KMS-11 (cell line): ENCODE measurements at regions not wholly inside any gene's neighbourhood (a gene's known extent, or its start where the extent isn't known, plus 50 kb on each side); places are given as distances from the start of the nearest gene placed in this dataset.

Experiments used
- H2AFZ ChIP-seq: fragments of 200-600 bp; sonication (generic); 2 replicates; pipeline ENCODE4 v1.6.1; 2016; ENCODE audit warnings: antibody characterized with exemption, mixed run types, low read depth
- H3K27ac ChIP-seq: fragments of 200-600 bp; sonication (generic); 2 replicates; pipeline ENCODE4 v1.6.1; 2016; ENCODE audit warnings: mild to moderate bottlenecking, mixed run types
- H3K27me3 ChIP-seq: fragments of 200-600 bp; sonication (generic); 2 replicates; pipeline ENCODE4 v1.6.1; 2017; ENCODE audit warnings: mild to moderate bottlenecking, low read depth, mixed run types, moderate library complexity; ENCODE audit not compliant: insufficient read depth
- H3K36me3 ChIP-seq: fragments of 200-600 bp; sonication (generic); 2 replicates; pipeline ENCODE4 v1.6.1; 2017; ENCODE audit warnings: mild to moderate bottlenecking, mixed run types; ENCODE audit not compliant: insufficient read depth
- H3K4me1 ChIP-seq: fragments of 200-600 bp; sonication (generic); 2 replicates; pipeline ENCODE4 v1.6.1; 2016; ENCODE audit warnings: mild to moderate bottlenecking, low read depth, mixed run types; ENCODE audit not compliant: poor library complexity, severe bottlenecking
- H3K4me2 ChIP-seq: fragments of 200-600 bp; sonication (generic); 2 replicates; pipeline ENCODE4 v1.7.0; 2016; ENCODE audit warnings: mild to moderate bottlenecking, mixed run types
- H3K4me3 ChIP-seq: fragments of 200-600 bp; sonication (generic); IDR thresholded peaks from 2 replicates; pipeline ENCODE4 v1.6.1; 2017; ENCODE audit warnings: low read depth, low read length, mixed read lengths; ENCODE audit not compliant: insufficient read depth
- H3K79me2 ChIP-seq: fragments of 200-600 bp; sonication (generic); 2 replicates; pipeline ENCODE4 v1.6.1; 2016; ENCODE audit warnings: low read depth, mixed run types; ENCODE audit not compliant: insufficient read depth
- H3K9ac ChIP-seq: fragments of 200-600 bp; sonication (generic); 2 replicates; pipeline ENCODE4 v1.6.1; 2016; ENCODE audit warnings: mild to moderate bottlenecking, mixed run types
- H4K20me1 ChIP-seq: fragments of 200-600 bp; sonication (generic); 2 replicates; pipeline ENCODE4 v1.6.1; 2016; ENCODE audit warnings: mild to moderate bottlenecking, mixed run types; ENCODE audit not compliant: insufficient read depth
- CTCF ChIP-seq: fragments of 200-600 bp; sonication (generic); conservative IDR thresholded peaks from 2 replicates; pipeline ENCODE4 v1.6.1; 2017; ENCODE audit warnings: low read depth, mild to moderate bottlenecking, antibody characterized with exemption, low read length, moderate library complexity, mixed read lengths

GRCh38 chr2:22903616-22904015, 481.4 kb upstream of the KLHL29 start:
- no peak overlapping the region for H3K4me3 ChIP-seq
- H3K79me2 ChIP-seq, result no peaks in the 10 kb centered on the region
- H3K4me1 ChIP-seq, result no peaks in the 10 kb centered on the region
- H3K36me3 ChIP-seq, result no peaks in the 10 kb centered on the region
- no peaks in the 10 kb centered on the region for H3K27me3 ChIP-seq
- TF ChIP-seq CTCF, result no peak
- H2AFZ ChIP-seq, result no peak overlapping the region
- no peak overlapping the region for H3K27ac ChIP-seq
- H4K20me1 ChIP-seq, result no peaks in the 10 kb centered on the region
- no peak overlapping the region for H3K9ac ChIP-seq
- H3K4me2 ChIP-seq, result no peak overlapping the region

- no peak overlapping the region for H3K4me2 ChIP-seq
- H2AFZ ChIP-seq, result no peak overlapping the region
- H3K27me3 ChIP-seq, result no peaks in the 10 kb centered on the region
- H3K4me1 ChIP-seq, result no peaks in the 10 kb centered on the region
- H3K4me3 ChIP-seq, result no peak overlapping the region
- H3K9ac ChIP-seq, result no peak overlapping the region
- TF ChIP-seq CTCF, result peak; percentile 52
- H3K36me3 ChIP-seq, result no peaks in the 10 kb centered on the region
- no peaks in the 10 kb centered on the region for H3K79me2 ChIP-seq
- no peak overlapping the region for H3K27ac ChIP-seq
- H4K20me1 ChIP-seq, result no peaks in the 10 kb centered on the region
Measured at GRCh38 chr2:22904126-22904684, 480.8 kb upstream of the KLHL29 start.

GRCh38 chr2:22907330-22907729, 477.6 kb upstream of the KLHL29 start:
- H3K36me3 ChIP-seq, result no peaks in the 10 kb centered on the region

GRCh38 chr2:22912398-22912797, 472.6 kb upstream of the KLHL29 start:
- Histone ChIP-seq H3K36me3 (no peaks in the 10 kb centered on the region), H3K4me1 (no peaks in the 10 kb centered on the region), H3K27ac (no peak overlapping the region), H3K27me3 (no peaks in the 10 kb centered on the region), H3K4me3 (no peak overlapping the region), H3K4me2 (no peak overlapping the region), H3K79me2 (no peaks in the 10 kb centered on the region), H2AFZ (no peak overlapping the region), H4K20me1 (no peaks in the 10 kb centered on the region), H3K9ac (no peak overlapping the region)
- no peak for TF ChIP-seq CTCF

More at GRCh38 chr2:22907330-22907729, 477.6 kb upstream of the KLHL29 start:
- H3K4me3 ChIP-seq, result no peak overlapping the region
- no peak overlapping the region for H3K9ac ChIP-seq
- H4K20me1 ChIP-seq, result no peaks in the 10 kb centered on the region
- no peaks in the 10 kb centered on the region for H3K27me3 ChIP-seq
- no peak for TF ChIP-seq CTCF
- no peak overlapping the region for H3K4me2 ChIP-seq
- H3K27ac ChIP-seq, result no peak overlapping the region
- H3K79me2 ChIP-seq, result no peaks in the 10 kb centered on the region
- no peak overlapping the region for H2AFZ ChIP-seq
- no peaks in the 10 kb centered on the region for H3K4me1 ChIP-seq
